HEK293 (cell line): ENCODE measurements at regions not wholly inside any gene's neighbourhood (a gene's known extent, or its start where the extent isn't known, plus 50 kb on each side); places are given as distances from the start of the nearest gene placed in this dataset.

ENCODE experiments used
- CTCF ChIA-PET: fragments of 350-600 bp; formaldehyde crosslinking; extraction: SDS; loops from one replicate; lab custom pipeline; 2021; ENCODE audit warnings: antibody characterized with exemption; lab: Yijun Ruan, JAX
- POLR2A ChIA-PET: fragments of 300-600 bp; formaldehyde crosslinking; extraction: SDS; loops from one replicate; lab custom pipeline; 2020; ENCODE audit warnings: antibody characterized with exemption, inconsistent platforms; lab: Yijun Ruan, JAX
- H3K27ac ChIP-seq: fragments of 200-500 bp; sonication (Bioruptor generic); 2 replicates; pipeline ENCODE4 v1.5.1; 2014; ENCODE audit warnings: low read depth, low read length, control low read depth, inconsistent platforms; ENCODE audit errors: extremely low read depth
- H3K36me3 ChIP-seq, 2 experiments: fragments of 200-500 bp in 1 of 2; sonication (Bioruptor generic) in 1 of 2; 1 replicate in 1 of 2; 2 replicates in 1 of 2; pipeline ENCODE4 v1.5.1; 2014 to 2017; ENCODE audit warnings: inconsistent platforms in 2 of 2, low read length in 2 of 2; ENCODE audit not compliant: control insufficient read depth in 2 of 2, insufficient read depth in 1 of 2
- H3K4me1 ChIP-seq: fragments of 200-500 bp; sonication (Bioruptor generic); 2 replicates; pipeline ENCODE4 v1.5.1; 2014; ENCODE audit warnings: mild to moderate bottlenecking, low read length, inconsistent platforms; ENCODE audit not compliant: control insufficient read depth, insufficient read depth
- H3K4me3 ChIP-seq: 2 replicates; pipeline ENCODE4 v1.5.1; 2011; ENCODE audit warnings: low read depth, mild to moderate bottlenecking, control low read depth, low read length, moderate library complexity
- H3K9me3 ChIP-seq: fragments of 200-500 bp; sonication (Bioruptor generic); 2 replicates; pipeline ENCODE4 v1.5.1; 2014; ENCODE audit warnings: low read depth, low read length, inconsistent platforms; ENCODE audit not compliant: control insufficient read depth, insufficient read depth
- BCL11B ChIP-seq: fragments of 450-650 bp; formaldehyde crosslinking; IDR thresholded peaks from 2 replicates; pipeline ENCODE4 v1.5.1; 2016; ENCODE audit warnings: low read depth, missing biosample characterization, missing genetic modification characterization
- GLIS2 ChIP-seq: fragments of 450-650 bp; formaldehyde crosslinking; IDR thresholded peaks from 2 replicates; pipeline ENCODE4 v1.5.1; 2016; ENCODE audit warnings: missing biosample characterization, missing genetic modification characterization
- KLF8 ChIP-seq: fragments of 450-650 bp; formaldehyde crosslinking; IDR thresholded peaks from 2 replicates; pipeline ENCODE4 v1.5.1; 2016; ENCODE audit warnings: missing biosample characterization, missing genetic modification characterization
- PRDM1 ChIP-seq: fragments of 450-650 bp; formaldehyde crosslinking; IDR thresholded peaks from 2 replicates; pipeline ENCODE4; 2016; ENCODE audit warnings: missing biosample characterization, missing genetic modification characterization
- SCRT2 ChIP-seq: fragments of 450-650 bp; formaldehyde crosslinking; IDR thresholded peaks from 2 replicates; pipeline ENCODE4 v1.5.1; 2016; ENCODE audit warnings: missing biosample characterization, missing genetic modification characterization
- ZBTB44 ChIP-seq: fragments of 450-650 bp; IDR thresholded peaks from 2 replicates; pipeline ENCODE4 v1.5.1; 2018; ENCODE audit warnings: missing biosample characterization, mild to moderate bottlenecking, missing genetic modification characterization
- ZFP3 ChIP-seq: fragments of 450-650 bp; formaldehyde crosslinking; IDR thresholded peaks from 2 replicates; pipeline ENCODE4 v1.5.1; 2016; ENCODE audit warnings: low read depth, missing biosample characterization, missing genetic modification characterization
- ZIC2 ChIP-seq: fragments of 450-650 bp; formaldehyde crosslinking; IDR thresholded peaks from 2 replicates; pipeline ENCODE4 v1.5.1; 2016; ENCODE audit warnings: missing biosample characterization, missing genetic modification characterization
- ZNF132 ChIP-seq: fragments of 450-650 bp; formaldehyde crosslinking; IDR thresholded peaks from 2 replicates; pipeline ENCODE4 v1.5.1; 2017; ENCODE audit warnings: missing biosample characterization, missing genetic modification characterization, borderline replicate concordance
- ZNF239 ChIP-seq: fragments of 450-650 bp; formaldehyde crosslinking; IDR thresholded peaks from 2 replicates; pipeline ENCODE4 v1.5.1; 2016; ENCODE audit warnings: missing biosample characterization, missing genetic modification characterization
- ZNF37A ChIP-seq: fragments of 450-650 bp; IDR thresholded peaks from 2 replicates; pipeline ENCODE4 v1.5.1; 2018; ENCODE audit warnings: missing biosample characterization, missing genetic modification characterization
- ZNF530 ChIP-seq: fragments of 450-650 bp; formaldehyde crosslinking; IDR thresholded peaks from 2 replicates; pipeline ENCODE4 v1.5.1; 2016; ENCODE audit warnings: low read depth, missing biosample characterization, missing genetic modification characterization
- ZNF555 ChIP-seq: fragments of 450-650 bp; formaldehyde crosslinking; conservative IDR thresholded peaks from 2 replicates; pipeline ENCODE4 v1.5.1; 2017; ENCODE audit warnings: missing biosample characterization, mild to moderate bottlenecking, missing genetic modification characterization, inconsistent platforms
- ZNF558 ChIP-seq: fragments of 450-650 bp; formaldehyde crosslinking; IDR thresholded peaks from 2 replicates; pipeline ENCODE4 v1.5.1; 2016; ENCODE audit warnings: missing biosample characterization, missing genetic modification characterization
- ZNF580 ChIP-seq: fragments of 450-650 bp; formaldehyde crosslinking; IDR thresholded peaks from 2 replicates; pipeline ENCODE4 v1.5.1; 2016; ENCODE audit warnings: missing biosample characterization, missing genetic modification characterization
- ZNF596 ChIP-seq: fragments of 450-650 bp; IDR thresholded peaks from 2 replicates; pipeline ENCODE4 v1.5.0; 2018; ENCODE audit warnings: missing biosample characterization, mild to moderate bottlenecking, missing genetic modification characterization, moderate library complexity
- ZNF626 ChIP-seq: fragments of 450-650 bp; sonication (Bioruptor Pico); formaldehyde crosslinking; IDR thresholded peaks from 2 replicates; pipeline ENCODE4 v1.5.1; 2018; ENCODE audit warnings: missing biosample characterization, missing genetic modification characterization, inconsistent platforms
- ZNF654 ChIP-seq: fragments of 450-650 bp; formaldehyde crosslinking; IDR thresholded peaks from 2 replicates; pipeline ENCODE4 v1.5.1; 2016; ENCODE audit warnings: low read depth, missing biosample characterization, missing genetic modification characterization
- ZNF768 ChIP-seq: fragments of 450-650 bp; formaldehyde crosslinking; IDR thresholded peaks from 2 replicates; pipeline ENCODE4 v1.5.1; 2018; ENCODE audit warnings: missing biosample characterization, mild to moderate bottlenecking, missing genetic modification characterization
- ZNF785 ChIP-seq: fragments of 450-650 bp; formaldehyde crosslinking; IDR thresholded peaks from 2 replicates; pipeline ENCODE4 v1.5.1; 2016; ENCODE audit warnings: missing biosample characterization, missing genetic modification characterization
- ZNF792 ChIP-seq: fragments of 450-650 bp; formaldehyde crosslinking; IDR thresholded peaks from 2 replicates; pipeline ENCODE4 v1.5.1; 2016; ENCODE audit warnings: missing biosample characterization, missing genetic modification characterization
- ZNF837 ChIP-seq: fragments of 450-650 bp; formaldehyde crosslinking; IDR thresholded peaks from 2 replicates; pipeline ENCODE4 v1.5.1; 2016; ENCODE audit warnings: missing biosample characterization, missing genetic modification characterization
- TF ChIP-seq, protein P1 (sequence below): fragments of 450-650 bp; formaldehyde crosslinking; IDR thresholded peaks from 2 replicates; pipeline ENCODE4 v1.5.1; 2016; ENCODE audit warnings: missing biosample characterization, missing genetic modification characterization, borderline replicate concordance
- TF ChIP-seq, protein P2 (sequence below): fragments of 450-650 bp; formaldehyde crosslinking; IDR thresholded peaks from 2 replicates; pipeline ENCODE4 v1.5.1; 2016; ENCODE audit warnings: missing biosample characterization, missing genetic modification characterization
- TF ChIP-seq, protein P3 (sequence below): fragments of 450-650 bp; formaldehyde crosslinking; IDR thresholded peaks from 2 replicates; pipeline ENCODE4 v1.5.1; 2017; ENCODE audit warnings: missing biosample characterization, missing genetic modification characterization

GRCh38 chr6:88403486-88403885 is 237.3 kb upstream of the CNR1 start:
- H3K4me1 ChIP-seq: no peaks in the 10 kb centered on the region

GRCh38 chr6:88402909-88403308 is 236.8 kb upstream of the CNR1 start:
- ChIA-PET POLR2A (no interaction called here), CTCF (interaction anchor here (0.7 kb wide), 1 partner anchor 1264 kb away, joined by 3 read pairs; no protein-coding TSS in a partner anchor)
- Histone ChIP-seq H3K4me3 (no peak overlapping the region), H3K9me3 (no peaks in the 10 kb centered on the region), H3K36me3 (no peaks in the 10 kb centered on the region), H3K27ac (no peak overlapping the region), H3K4me1 (no peaks in the 10 kb centered on the region)
- TF ChIP-seq ZIC2 (tag by site-specific recombination) (no peak), ZNF837 (no peak), BCL11B (no peak), ZNF132 (tag by site-specific recombination) (no peak), ZNF555 (tag by site-specific recombination) (no peak), ZBTB44 (tag by site-specific recombination) (no peak), ZFP3 (tag by site-specific recombination) (no peak), ZNF792 (tag by site-specific recombination) (no peak), ZNF768 (no peak)
- TF ChIP-seq, protein P1, sequence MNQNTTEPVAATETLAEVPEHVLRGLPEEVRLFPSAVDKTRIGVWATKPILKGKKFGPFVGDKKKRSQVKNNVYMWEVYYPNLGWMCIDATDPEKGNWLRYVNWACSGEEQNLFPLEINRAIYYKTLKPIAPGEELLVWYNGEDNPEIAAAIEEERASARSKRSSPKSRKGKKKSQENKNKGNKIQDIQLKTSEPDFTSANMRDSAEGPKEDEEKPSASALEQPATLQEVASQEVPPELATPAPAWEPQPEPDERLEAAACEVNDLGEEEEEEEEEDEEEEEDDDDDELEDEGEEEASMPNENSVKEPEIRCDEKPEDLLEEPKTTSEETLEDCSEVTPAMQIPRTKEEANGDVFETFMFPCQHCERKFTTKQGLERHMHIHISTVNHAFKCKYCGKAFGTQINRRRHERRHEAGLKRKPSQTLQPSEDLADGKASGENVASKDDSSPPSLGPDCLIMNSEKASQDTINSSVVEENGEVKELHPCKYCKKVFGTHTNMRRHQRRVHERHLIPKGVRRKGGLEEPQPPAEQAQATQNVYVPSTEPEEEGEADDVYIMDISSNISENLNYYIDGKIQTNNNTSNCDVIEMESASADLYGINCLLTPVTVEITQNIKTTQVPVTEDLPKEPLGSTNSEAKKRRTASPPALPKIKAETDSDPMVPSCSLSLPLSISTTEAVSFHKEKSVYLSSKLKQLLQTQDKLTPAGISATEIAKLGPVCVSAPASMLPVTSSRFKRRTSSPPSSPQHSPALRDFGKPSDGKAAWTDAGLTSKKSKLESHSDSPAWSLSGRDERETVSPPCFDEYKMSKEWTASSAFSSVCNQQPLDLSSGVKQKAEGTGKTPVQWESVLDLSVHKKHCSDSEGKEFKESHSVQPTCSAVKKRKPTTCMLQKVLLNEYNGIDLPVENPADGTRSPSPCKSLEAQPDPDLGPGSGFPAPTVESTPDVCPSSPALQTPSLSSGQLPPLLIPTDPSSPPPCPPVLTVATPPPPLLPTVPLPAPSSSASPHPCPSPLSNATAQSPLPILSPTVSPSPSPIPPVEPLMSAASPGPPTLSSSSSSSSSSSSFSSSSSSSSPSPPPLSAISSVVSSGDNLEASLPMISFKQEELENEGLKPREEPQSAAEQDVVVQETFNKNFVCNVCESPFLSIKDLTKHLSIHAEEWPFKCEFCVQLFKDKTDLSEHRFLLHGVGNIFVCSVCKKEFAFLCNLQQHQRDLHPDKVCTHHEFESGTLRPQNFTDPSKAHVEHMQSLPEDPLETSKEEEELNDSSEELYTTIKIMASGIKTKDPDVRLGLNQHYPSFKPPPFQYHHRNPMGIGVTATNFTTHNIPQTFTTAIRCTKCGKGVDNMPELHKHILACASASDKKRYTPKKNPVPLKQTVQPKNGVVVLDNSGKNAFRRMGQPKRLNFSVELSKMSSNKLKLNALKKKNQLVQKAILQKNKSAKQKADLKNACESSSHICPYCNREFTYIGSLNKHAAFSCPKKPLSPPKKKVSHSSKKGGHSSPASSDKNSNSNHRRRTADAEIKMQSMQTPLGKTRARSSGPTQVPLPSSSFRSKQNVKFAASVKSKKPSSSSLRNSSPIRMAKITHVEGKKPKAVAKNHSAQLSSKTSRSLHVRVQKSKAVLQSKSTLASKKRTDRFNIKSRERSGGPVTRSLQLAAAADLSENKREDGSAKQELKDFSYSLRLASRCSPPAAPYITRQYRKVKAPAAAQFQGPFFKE (tag by site-specific recombination): no peak
- TF ChIP-seq, protein P2, sequence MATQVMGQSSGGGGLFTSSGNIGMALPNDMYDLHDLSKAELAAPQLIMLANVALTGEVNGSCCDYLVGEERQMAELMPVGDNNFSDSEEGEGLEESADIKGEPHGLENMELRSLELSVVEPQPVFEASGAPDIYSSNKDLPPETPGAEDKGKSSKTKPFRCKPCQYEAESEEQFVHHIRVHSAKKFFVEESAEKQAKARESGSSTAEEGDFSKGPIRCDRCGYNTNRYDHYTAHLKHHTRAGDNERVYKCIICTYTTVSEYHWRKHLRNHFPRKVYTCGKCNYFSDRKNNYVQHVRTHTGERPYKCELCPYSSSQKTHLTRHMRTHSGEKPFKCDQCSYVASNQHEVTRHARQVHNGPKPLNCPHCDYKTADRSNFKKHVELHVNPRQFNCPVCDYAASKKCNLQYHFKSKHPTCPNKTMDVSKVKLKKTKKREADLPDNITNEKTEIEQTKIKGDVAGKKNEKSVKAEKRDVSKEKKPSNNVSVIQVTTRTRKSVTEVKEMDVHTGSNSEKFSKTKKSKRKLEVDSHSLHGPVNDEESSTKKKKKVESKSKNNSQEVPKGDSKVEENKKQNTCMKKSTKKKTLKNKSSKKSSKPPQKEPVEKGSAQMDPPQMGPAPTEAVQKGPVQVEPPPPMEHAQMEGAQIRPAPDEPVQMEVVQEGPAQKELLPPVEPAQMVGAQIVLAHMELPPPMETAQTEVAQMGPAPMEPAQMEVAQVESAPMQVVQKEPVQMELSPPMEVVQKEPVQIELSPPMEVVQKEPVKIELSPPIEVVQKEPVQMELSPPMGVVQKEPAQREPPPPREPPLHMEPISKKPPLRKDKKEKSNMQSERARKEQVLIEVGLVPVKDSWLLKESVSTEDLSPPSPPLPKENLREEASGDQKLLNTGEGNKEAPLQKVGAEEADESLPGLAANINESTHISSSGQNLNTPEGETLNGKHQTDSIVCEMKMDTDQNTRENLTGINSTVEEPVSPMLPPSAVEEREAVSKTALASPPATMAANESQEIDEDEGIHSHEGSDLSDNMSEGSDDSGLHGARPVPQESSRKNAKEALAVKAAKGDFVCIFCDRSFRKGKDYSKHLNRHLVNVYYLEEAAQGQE: no peak

More at GRCh38 chr6:88403486-88403885, 237.3 kb upstream of the CNR1 start:
- no peak overlapping the region for H3K4me3 ChIP-seq
- POLR2A ChIA-PET: no interaction called here
- H3K36me3 ChIP-seq: no peaks in the 10 kb centered on the region
- no peaks in the 10 kb centered on the region for H3K9me3 ChIP-seq
- no peak overlapping the region for H3K27ac ChIP-seq
- CTCF ChIA-PET: no interaction called here
- TF ChIP-seq ZNF580 (tag by site-specific recombination) (no peak), ZNF37A (tag by site-specific recombination) (no peak), ZNF530 (tag by site-specific recombination) (no peak), SCRT2 (tag by site-specific recombination) (no peak), ZNF596 (tag by site-specific recombination) (no peak), ZNF654 (tag by site-specific recombination) (no peak), KLF8 (tag by site-specific recombination) (no peak), GLIS2 (no peak), ZNF239 (tag by site-specific recombination) (no peak), PRDM1 (tag by site-specific recombination) (no peak), ZNF558 (tag by site-specific recombination) (no peak), ZNF626 (tag by site-specific recombination) (no peak), ZNF785 (tag by site-specific recombination) (no peak)
- TF ChIP-seq, protein P3, sequence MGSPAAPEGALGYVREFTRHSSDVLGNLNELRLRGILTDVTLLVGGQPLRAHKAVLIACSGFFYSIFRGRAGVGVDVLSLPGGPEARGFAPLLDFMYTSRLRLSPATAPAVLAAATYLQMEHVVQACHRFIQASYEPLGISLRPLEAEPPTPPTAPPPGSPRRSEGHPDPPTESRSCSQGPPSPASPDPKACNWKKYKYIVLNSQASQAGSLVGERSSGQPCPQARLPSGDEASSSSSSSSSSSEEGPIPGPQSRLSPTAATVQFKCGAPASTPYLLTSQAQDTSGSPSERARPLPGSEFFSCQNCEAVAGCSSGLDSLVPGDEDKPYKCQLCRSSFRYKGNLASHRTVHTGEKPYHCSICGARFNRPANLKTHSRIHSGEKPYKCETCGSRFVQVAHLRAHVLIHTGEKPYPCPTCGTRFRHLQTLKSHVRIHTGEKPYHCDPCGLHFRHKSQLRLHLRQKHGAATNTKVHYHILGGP (tag by site-specific recombination): no peak
